NCI-H1694 (cell line): ENCODE measurements at regions not wholly inside any gene's neighbourhood (a gene's known extent, or its start where the extent isn't known, plus 50 kb on each side); places are given as distances from the start of the nearest gene placed in this dataset.
"Not testable (repeated sequence)": the region's sequence is repeated elsewhere in the genome, so short reads cannot be mapped to it uniquely, and the experiment has no call there.

Experiments used
- DNase-seq: peaks from one replicate; lab custom pipeline; 2025; lab: John Stamatoyannopoulos, UW

GRCh38 chr17:22496450-22496849 lies 804.1 kb downstream of the KCNJ18 start:
- no peak for DNase-seq

DNA sequence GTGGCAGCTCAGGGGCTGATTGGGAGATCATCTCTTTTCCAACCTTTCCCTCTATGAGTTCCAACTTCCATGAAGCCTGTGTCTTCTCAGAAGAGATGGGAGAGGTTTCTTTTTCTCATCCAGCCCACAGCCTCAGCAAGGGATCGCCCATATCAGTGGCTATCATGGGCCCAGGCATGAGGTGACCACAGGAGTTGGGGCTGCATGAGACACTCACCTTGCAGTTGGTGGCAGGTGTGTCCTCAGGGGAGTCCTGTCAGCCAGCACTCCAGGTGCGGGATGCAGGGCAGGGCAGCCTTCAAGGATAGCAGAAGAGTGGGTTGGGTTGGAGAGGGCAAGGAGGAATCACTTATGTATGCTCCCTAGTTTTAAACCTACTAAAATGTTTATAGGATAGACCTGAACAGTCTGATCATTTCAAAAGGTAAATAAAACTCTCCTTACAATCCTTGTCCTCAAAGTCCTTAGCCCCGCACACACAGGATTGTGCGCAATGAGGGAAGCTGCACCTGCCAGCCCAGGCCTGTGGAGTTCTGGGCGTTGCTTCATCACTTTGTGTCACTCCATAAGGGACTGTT lies 811.1 kb downstream of the KCNJ18 start:
- DNase-seq = no peak

DNA sequence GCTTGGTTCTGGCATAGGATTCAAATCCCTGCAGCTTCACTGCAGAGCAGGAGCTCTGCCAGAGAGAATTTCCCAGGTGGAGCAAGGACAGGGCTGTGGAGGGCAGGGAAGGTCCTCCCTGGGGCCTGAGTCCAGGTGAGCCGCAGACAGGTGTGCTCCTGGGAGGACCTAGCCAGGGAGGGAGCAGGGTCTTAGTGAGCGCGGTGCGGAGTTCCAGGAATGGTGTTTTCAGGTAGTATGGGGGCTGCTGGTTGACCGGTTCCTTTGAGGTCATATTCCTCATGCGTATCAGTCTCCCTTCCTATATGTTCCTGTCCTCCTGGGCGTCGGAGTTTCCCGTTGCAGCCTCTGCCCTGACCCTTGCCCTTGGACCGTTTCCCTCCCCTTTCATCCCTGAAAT lies 813.3 kb downstream of the KCNJ18 start:
- DNase-seq = no peak

GRCh38 chr17:22506231-22506630 lies 813.9 kb downstream of the KCNJ18 start:
- no peak for DNase-seq

- no peak for DNase-seq
Measured at GRCh38 chr17:22506861-22507260, 814.5 kb downstream of the KCNJ18 start.

- DNase-seq = no peak
Measured at GRCh38 chr17:22507823-22508222, 815.5 kb downstream of the KCNJ18 start.

- DNase-seq = no peak
Measured at GRCh38 chr17:22510504-22510903, 818.2 kb downstream of the KCNJ18 start.

DNA sequence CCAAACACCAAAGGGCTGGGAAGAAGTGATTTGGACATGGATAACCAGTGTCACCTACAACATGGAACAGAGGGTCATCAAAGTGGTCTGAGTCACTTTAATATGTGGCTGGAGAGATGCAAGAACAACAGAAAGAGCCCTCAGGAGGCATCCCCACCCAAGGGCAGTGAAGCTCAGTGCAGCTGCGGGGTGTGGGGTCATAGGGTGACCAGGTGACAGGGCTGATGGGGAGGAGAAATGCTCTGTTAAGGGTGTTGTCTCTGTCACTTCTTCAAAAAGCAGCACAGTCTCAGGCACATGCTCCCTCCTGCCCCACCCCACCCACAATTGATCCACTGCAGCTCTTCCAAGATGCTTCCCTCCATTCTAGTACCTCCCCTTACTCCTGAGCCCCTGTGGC lies 819.1 kb downstream of the KCNJ18 start:
- no peak for DNase-seq

GRCh38 chr17:22512057-22512456 lies 819.7 kb downstream of the KCNJ18 start:
- DNase-seq = no peak

- no peak for DNase-seq
Measured at GRCh38 chr17:22512506-22512905, 820.2 kb downstream of the KCNJ18 start.

DNA sequence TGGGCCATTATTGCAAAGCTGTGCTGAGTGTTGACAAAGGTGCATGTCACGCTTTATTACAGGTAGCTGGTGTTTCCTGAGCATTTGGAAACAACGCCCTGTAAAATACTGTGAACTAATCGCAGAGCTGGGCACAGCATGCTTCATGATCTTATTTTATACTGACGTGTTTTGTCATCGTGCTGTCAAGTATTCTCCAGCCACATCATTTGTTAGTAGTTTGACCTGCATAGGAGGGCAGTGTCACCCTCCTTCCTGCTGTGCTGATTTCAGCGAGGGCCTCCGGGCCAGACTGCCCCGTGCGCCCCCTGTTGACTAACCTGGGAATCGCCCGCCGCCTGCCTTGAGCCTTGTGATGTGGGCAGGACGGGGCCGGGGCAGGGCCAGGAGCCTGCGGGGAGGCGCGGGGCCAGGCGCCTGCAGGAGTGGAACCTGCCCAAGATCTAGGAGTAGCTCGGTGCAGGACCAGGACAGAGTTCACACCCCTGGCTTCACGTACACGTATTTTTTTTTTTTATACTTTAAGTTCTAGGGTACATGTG lies 820.7 kb downstream of the KCNJ18 start:
- DNase-seq = no peak

- no peak for DNase-seq
Measured at GRCh38 chr17:22514315-22514714, 822.0 kb downstream of the KCNJ18 start.

DNA sequence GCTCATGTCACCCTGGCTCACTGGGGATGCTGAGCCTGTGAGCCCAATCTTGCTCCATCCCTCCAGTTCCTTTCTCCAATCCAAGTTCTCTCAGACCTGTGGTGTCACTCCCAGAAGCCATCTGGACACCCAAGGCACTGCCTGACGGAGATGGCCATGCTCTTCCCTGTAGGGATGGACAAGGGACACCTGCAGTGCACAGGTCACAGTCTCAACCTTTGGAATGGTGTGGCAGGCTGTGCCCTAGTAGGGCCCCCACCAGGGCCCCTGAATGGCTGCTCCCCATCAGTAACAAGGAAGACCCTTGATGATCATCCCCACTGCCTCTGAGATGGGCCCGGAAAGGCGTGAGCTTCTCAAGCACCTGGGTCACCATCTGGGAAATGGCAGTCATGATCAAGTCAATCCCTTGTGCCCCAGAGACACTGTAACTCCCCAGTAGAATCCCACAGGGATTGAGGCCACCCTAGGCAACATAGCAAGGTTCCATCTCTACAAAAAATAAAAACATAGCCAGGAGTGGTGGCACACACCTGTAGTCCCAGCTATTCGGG lies 822.5 kb downstream of the KCNJ18 start:
- no peak for DNase-seq

DNA sequence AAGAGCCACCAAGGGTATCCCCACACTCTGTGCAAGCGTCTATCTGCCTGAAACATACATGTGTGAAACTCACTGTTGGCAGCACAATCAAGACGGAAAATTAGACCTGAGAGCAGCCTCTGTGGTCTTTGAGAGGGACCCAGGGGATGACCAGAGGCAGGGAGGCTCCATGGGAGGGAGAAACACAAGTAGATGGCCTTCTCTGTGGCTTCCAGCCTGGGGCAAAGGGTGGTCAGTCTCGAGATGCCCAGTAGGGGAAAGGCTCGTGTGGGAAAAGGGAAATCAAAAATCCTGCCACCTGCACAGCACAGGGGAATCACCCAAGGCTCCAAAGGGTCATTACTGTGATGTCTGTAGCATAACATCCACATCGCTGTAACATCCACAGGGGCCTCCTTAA lies 823.3 kb downstream of the KCNJ18 start:
- DNase-seq = no peak

DNA sequence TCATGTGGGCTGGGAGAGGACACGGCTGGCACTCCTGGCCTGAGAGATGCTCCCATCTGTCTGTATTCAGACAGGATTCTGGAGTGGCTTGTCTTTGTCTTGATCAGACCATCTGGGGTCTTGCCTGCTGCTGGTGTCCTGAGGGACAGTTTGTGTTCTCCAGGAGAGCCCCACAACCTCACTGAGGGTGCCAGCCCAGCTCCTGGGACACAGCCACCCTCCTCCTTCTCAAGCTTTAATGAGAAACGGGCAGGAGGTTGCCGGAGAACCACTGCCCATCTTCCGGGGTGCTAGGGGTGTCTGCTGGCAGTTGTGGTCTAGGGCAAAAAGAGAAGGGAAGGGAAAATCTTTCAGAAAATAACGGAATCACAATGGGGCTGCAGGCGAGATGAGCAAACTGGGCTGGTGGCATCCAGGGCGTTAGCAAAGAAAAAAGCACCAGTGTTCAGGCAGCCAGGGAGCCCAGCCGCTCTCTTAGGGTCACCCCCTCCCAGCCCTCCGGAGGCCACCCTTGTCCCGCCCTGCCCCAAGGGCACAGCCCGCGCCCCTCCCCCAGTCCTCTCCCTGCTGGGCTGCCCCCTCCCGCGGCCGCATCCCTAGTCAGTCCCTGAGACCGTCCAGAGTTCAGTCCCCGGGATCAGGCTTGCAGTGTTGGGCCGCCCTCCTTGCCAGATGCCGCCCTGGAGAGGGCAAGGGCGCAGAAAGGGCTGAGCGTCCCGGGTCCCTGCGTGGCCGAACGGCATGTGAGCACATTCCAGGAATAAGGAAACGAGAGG lies 824.7 kb downstream of the KCNJ18 start:
- DNase-seq = no peak

DNA sequence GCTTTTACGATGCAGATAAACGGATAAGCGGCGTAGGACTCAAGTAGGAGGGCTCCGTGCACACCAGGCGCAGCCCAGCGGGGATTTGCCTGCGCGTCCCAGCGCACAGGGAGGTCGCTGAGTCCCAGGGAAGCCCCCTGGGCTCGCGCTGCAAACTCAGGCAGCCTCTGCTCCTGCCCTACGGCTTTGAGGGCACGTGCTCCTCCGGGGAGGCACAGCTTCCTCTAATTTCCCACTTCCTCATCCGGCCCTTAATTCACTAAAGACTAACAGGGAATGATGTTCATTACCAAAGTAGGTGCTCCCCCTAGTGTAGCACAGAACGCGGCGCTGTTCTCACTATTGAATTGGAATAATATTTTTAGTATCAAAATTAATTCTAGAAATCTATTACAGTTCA lies 825.4 kb downstream of the KCNJ18 start:
- no peak for DNase-seq

- no peak for DNase-seq
Measured at GRCh38 chr17:22518185-22518584, 825.9 kb downstream of the KCNJ18 start.

DNA sequence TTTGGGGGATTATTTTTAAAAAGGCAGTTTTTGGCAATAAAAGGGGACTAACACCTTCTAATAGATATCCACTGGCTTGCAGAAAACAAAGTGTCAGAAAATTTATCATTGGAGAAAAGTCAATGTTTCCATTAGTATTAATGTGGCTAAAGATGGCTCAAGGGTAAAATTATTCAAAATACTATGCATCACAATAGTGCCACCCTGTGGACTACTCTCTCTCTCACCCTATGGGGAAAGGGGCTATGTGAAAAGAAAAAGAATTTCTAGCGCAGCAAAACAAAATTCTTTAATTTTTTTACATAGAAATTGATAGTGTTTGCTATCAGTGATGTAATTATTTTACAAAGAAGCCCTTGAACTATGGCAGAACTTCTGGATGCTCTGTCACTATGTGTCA lies 856.5 kb downstream of the KCNJ18 start:
- not testable (repeated sequence) for DNase-seq

DNA sequence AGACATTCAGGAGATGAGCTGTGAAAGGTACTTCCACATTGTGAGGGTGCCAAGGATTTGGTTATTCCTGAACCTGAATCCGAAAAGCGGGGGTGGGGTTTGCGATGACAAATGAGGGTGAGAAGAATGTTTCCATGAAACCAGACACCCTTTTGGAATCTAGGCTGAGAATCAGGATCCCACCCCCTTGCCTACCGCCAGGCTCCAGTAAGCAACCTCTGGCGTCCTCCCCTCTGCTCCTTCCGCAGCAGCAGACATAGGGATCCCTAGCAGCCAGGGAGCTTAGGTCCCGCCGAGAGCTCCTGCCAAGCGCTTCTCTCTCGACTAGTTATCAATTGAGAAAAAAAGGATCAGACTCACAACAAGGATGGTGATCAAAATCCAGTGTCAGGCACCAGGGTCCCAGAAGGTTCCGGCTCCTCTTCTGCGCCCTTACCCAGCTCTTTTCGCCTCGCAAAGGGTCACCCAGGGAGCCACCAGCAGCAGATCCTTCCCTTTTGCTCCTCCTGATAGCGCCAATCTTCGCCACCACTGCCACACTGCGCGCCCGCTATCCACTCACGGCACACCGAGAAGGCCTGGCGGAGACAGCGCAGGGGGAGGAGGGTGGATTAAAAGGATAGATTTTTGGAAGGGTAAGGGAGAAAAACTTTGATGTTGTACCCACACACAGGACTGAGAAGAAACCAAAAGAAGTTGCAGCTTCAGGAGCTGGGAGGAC lies 859.5 kb downstream of the KCNJ18 start:
- DNase-seq = not testable (repeated sequence)

DNA sequence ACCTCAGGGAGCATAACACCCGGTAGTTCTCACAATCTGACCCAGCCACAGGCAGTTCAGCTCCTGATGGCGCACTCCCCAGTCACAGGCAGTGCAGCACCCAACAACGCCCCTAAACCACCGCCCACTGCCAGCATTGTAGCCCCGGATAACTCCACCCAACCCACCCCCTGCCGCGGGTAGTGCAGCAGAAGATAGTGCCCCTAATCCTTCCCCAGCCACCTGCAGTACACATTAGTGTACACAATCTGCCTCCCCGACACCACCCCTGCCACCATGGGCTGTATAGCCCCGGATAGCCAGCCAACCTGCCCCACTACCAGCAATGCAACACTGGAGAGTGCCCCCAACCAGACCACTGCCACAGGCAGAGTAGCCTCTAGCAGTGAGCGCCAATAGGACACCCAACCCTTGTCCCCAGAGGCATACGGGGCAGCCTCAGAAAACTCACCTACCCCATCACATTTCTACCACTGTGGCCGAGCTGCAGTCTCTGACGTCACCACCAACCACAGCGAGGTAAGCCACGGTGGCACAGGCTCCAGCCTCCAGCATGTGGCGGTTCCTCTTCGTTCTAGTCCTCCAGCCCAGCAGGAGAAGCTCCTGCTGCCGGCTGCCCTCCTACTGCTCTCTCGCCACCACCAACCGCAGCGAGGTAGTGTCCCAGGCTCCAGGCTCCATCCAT lies 877.3 kb downstream of the KCNJ18 start:
- no peak for DNase-seq

DNA sequence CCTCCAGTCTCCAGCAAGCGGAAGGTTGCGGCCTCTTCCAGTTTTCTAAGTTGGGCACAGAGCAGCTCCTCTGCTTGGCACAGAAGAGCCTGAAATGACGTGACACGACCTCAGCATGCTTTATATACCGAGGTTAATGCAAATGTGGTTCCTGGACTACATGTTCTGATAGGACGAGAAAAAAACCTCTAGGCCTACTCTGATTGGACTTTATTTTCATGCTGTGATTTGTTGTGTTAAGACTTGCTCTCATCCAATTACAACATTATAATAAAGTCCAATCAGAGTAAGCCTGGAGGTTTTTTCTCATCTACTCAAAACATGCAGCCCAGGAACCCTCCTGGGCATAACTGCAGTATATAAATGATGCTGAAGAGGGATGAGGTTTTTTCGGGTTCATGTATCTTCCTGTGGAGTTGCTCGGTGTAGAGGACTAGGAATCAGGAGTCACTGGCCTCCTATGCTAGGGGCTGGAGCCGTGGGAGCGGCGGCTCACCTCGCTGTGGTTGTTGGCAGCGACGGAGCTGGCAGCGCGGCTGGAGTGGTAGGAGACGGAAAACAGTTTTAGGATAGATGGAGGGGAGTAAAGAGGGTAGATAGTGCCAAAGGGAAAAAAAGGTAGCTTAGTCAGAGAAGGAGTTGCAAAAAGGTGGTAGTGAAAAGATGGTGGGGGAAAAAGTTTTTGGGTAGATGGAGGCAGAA lies 878.0 kb downstream of the KCNJ18 start:
- DNase-seq = no peak
